Activated CD4-positive, alpha-beta T cell treated with anti-CD3 and anti-CD28 coated beads for 1 hour (primary cell): ENCODE measurements at regions not wholly inside any gene's neighbourhood (a gene's known extent, or its start where the extent isn't known, plus 50 kb on each side); places are given as distances from the start of the nearest gene placed in this dataset.

Experiments
- DNase-seq: peaks from one replicate; pipeline ENCODE4 v3.0.0-alpha.2; 2020

GRCh38 chr5:133681896-133682295 is 69.6 kb upstream of the FSTL4 start:
- no peak for DNase-seq

DNA sequence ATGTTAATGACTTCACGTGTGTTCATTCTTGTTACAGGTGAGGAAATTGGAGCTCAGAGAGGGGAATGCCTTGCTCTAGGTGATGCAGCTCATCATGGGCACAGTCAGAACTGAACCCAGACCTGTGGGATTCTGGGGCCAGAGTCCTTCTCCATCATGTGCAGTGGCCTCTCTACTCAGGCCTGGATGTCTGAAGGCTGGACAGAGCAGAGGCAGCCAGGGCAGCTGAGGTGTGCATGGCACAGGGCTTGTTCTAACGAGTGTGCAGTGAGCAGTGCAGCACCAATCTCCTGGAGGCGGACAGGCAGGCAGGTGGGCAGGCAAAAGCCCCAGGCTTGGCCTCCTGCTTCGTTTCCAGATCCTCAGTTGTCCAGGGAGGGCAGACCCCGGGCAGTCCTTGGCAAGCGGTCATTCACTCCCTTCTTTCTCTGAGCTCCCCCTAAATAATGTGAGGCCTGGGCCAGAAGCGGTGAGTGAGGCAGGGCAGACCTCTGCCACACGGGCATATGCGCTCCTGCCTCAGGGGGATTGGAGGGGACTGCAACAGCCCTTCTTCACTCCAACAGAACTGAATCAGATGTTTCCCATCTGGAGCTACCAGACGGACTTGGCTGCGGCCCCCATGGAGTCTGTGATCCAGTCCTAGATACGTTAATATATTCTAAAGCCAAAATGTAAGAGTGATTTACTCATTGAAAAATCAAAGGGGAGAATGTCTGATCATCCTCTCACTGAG is 68.7 kb upstream of the FSTL4 start:
- DNase-seq: no peak

DNA sequence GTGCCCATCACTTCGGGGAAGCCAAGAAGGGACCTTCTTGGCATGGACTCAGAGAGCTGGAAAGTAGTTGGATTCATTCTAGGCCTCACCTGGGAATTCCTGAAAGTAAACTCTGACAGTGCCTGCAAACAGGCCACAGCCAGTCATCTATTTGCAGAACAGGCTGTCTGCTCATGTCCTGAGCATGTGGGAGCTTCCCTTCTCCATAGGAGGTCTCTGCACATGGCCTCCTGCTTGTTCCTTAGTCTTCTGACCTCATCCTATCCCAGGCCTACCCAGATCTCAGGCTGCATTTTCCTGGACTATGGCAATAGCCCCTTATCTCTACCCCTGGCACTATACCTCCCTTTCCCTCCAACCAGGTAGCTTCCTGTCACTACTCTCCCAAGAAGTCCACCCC is 67.2 kb upstream of the FSTL4 start:
- no peak for DNase-seq

GRCh38 chr5:133675376-133676154 is 63.2 kb upstream of the FSTL4 start:
- no peak for DNase-seq

GRCh38 chr5:133670336-133670735 is 58.0 kb upstream of the FSTL4 start:
- no peak for DNase-seq

DNA sequence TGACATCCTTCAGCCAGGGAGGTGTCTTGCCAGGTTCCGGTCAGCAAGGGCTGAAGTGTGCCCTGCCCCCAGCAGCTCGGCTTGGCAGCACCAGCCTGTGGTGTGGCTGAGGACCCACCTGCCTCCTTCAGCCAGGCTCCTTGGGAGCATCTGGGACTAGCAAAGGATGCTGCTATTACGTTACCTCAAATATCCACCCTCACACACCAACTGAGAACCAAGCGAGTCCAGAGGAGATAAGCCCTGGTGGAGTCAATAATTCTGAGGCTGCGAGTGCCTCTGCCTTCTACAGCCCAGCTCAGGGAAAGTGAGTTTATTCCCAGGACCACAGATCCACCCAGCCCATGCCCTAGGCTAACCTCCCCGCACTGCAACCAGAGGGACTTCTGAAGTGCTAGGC is 57.1 kb upstream of the FSTL4 start:
- no peak for DNase-seq

GRCh38 chr5:133668458-133668857 is 56.1 kb upstream of the FSTL4 start:
- no peak for DNase-seq

DNA sequence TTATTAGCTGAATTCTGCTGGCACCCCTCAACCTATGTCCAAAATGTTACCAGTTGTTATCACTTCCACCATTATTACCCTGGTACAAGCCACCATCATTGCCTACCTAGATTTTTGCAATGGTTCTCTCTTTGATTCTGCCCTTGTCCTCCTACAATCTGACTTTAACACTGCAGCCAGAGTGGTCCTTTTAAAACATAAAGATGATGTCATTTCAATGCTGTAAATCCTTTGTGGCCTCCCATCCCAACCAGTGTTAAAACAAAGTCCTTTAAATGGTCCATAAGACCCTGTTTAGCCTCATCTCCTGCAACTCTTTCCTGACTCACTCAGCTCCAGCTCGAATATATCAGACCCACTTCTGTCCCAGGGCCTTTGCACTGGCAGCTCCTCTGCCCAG is 54.9 kb upstream of the FSTL4 start:
- no peak for DNase-seq

DNA sequence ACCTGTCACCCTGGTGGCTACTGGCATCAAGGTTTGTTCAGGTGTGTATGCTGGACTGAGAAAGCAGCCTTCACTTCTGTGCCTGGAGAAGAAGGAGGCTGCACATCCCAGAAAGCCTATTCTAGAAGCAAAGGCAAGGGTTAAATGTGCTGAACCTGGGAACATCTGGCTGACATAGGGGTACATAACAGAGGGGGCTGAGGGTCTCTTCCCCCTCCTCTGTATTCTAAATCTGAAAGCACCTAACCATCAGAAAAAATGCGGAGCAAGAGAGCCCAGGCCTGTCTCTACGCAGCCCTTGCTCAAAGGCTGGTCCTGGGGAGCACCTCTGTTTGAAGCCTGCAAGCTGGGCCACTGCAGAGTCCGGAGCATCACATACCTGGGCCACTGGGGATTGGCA is 53.2 kb upstream of the FSTL4 start:
- no peak for DNase-seq

DNA sequence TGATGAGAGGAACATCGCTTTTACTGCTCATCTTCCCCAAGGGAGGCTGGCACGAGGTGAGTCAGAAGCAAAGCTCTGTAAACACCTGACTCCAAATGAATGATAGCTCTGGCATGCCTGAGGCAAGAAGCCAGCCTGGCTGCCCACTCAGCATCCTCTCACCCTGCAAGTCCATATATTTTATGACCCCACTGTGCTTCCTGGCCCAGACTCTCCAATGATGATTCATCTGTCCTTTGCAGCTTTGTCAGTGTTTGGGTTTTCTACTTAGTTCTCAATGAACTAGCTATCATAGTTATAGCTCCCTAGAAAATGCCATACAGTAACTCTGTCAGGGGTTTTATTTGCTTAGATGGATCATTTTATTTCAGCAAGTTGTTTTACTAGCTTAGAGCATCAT is 52.1 kb upstream of the FSTL4 start:
- DNase-seq: no peak

GRCh38 chr5:133663397-133664054 is 51.2 kb upstream of the FSTL4 start:
- no peak for DNase-seq

- no peak for DNase-seq
These were observed 50.2 kb upstream of the FSTL4 start for GRCh38 chr5:133662578-133662977.
